Parathyroid adenoma (tissue), 2 donors: ENCODE measurements at regions not wholly inside any gene's neighbourhood (a gene's known extent, or its start where the extent isn't known, plus 50 kb on each side); places are given as distances from the start of the nearest gene placed in this dataset.

Experiments used
- H2AFZ ChIP-seq: fragments of 300-600 bp; sonication (generic); one replicate; pipeline ENCODE4 v1.7.0; 2017; ENCODE audit warnings: antibody characterized with exemption, mild to moderate bottlenecking
- H3K27ac ChIP-seq: fragments of 300-600 bp; sonication (generic); one replicate; pipeline ENCODE4 v1.7.0; 2017
- H3K27me3 ChIP-seq: fragments of 300-600 bp; sonication (generic); one replicate; pipeline ENCODE4 v1.7.0; 2017; ENCODE audit warnings: low read length; ENCODE audit not compliant: control insufficient read depth, insufficient read depth
- H3K36me3 ChIP-seq: fragments of 300-600 bp; sonication (generic); one replicate; pipeline ENCODE4 v1.7.0; 2017; ENCODE audit warnings: low read length; ENCODE audit not compliant: control insufficient read depth, insufficient read depth
- H3K4me1 ChIP-seq: fragments of 300-600 bp; sonication (generic); one replicate; pipeline ENCODE4 v1.7.0; 2017; ENCODE audit warnings: control low read depth
- H3K4me2 ChIP-seq: fragments of 300-600 bp; sonication (generic); one replicate; pipeline ENCODE4 v1.7.0; 2017; ENCODE audit warnings: low read length
- H3K4me3 ChIP-seq: fragments of 300-600 bp; sonication (generic); one replicate; pipeline ENCODE4 v1.7.0; 2017; ENCODE audit warnings: low read depth, low read length
- H3K79me2 ChIP-seq: fragments of 300-600 bp; sonication (generic); one replicate; pipeline ENCODE4 v1.7.0; 2017; ENCODE audit warnings: control low read depth
- H3K9ac ChIP-seq: fragments of 300-600 bp; sonication (generic); one replicate; pipeline ENCODE4 v1.7.0; 2017; ENCODE audit warnings: mild to moderate bottlenecking
- H3K9me3 ChIP-seq: fragments of 300-600 bp; sonication (generic); one replicate; pipeline ENCODE4 v1.7.0; 2017; ENCODE audit warnings: low read length; ENCODE audit not compliant: control insufficient read depth
- TF ChIP-seq, protein P1 (sequence below): fragments of 300-600 bp; sonication (generic); IDR thresholded peaks from one replicate; pipeline ENCODE4 v1.7.0; 2017; ENCODE audit warnings: antibody characterized with exemption, mild to moderate bottlenecking
- donor health status: primary hyperparathyroidism.

DNA sequence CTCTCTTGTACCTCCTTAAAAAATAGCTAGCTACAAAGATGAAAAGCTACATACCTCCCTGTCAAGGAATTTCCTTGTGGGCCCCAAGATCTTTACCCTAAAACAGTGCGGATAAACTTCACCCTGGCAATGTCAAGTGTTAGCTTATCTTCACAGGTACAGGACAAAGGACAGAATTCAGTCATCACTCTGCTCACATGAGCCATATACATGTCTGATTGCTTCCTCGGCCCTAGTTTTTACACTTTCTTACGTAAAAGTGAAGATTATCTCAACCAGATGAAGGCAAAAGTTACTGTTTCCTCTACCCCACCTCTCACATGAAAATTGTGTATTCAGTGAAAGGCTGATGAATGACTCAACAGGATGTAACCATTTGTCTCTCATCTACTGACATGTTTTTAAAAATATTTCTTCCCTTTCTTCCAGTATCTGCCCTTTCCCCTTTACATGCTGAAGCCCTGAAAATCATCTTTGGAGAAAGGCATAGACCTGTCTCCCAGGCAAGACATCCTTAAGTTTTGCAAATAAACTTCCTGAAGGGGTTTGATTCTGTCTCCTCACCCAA is 890.1 kb downstream of the GALC start:
- Histone ChIP-seq H3K79me2 (no peaks in the 10 kb centered on the region), H3K27ac (no peak overlapping the region), H2AFZ (no peak overlapping the region), H3K4me3 (no peak overlapping the region), H3K36me3 (no peaks in the 10 kb centered on the region), H3K27me3 (no peaks in the 10 kb centered on the region), H3K9ac (no peak overlapping the region), H3K4me2 (no peak overlapping the region), H3K9me3 (no peaks in the 10 kb centered on the region), H3K4me1 (no peaks in the 10 kb centered on the region)
- TF ChIP-seq, protein P1, sequence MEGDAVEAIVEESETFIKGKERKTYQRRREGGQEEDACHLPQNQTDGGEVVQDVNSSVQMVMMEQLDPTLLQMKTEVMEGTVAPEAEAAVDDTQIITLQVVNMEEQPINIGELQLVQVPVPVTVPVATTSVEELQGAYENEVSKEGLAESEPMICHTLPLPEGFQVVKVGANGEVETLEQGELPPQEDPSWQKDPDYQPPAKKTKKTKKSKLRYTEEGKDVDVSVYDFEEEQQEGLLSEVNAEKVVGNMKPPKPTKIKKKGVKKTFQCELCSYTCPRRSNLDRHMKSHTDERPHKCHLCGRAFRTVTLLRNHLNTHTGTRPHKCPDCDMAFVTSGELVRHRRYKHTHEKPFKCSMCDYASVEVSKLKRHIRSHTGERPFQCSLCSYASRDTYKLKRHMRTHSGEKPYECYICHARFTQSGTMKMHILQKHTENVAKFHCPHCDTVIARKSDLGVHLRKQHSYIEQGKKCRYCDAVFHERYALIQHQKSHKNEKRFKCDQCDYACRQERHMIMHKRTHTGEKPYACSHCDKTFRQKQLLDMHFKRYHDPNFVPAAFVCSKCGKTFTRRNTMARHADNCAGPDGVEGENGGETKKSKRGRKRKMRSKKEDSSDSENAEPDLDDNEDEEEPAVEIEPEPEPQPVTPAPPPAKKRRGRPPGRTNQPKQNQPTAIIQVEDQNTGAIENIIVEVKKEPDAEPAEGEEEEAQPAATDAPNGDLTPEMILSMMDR: no peak

DNA sequence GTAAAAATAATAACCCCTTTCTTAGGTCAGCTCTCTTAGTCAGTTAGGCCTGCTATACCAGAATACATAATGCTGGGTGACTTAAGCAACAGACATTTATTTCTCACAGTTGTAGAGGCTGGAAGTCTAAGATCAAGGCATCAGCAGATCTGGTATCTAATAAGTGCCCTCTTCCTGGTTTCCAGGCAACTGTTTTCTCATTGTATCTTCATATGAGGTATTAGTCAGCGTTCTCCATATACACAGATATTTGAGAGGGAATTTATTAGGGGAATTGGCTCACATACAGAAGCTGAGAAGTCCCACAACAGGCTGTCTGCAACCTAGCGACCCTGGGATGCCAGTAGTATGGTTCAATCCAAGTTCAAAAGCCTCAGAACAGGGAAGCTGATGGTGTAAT is 896.0 kb downstream of the GALC start:
- TF ChIP-seq, protein P1: no peak
- no peaks in the 10 kb centered on the region for H3K27me3 ChIP-seq
- H3K4me3 ChIP-seq: no peak overlapping the region
- no peaks in the 10 kb centered on the region for H3K36me3 ChIP-seq
- no peak overlapping the region for H3K27ac ChIP-seq
- no peak overlapping the region for H2AFZ ChIP-seq
- no peak overlapping the region for H3K4me2 ChIP-seq
- no peak overlapping the region for H3K9ac ChIP-seq
- H3K9me3 ChIP-seq: no peaks in the 10 kb centered on the region
- no peaks in the 10 kb centered on the region for H3K4me1 ChIP-seq
- no peaks in the 10 kb centered on the region for H3K79me2 ChIP-seq

GRCh38 chr14:87094913-87095312 is 898.1 kb downstream of the GALC start:
- H3K4me2 ChIP-seq: no peak overlapping the region
- H3K4me3 ChIP-seq: no peak overlapping the region
- H3K9me3 ChIP-seq: no peaks in the 10 kb centered on the region
- H2AFZ ChIP-seq: no peak overlapping the region
- no peak overlapping the region for H3K9ac ChIP-seq
- no peaks in the 10 kb centered on the region for H3K27me3 ChIP-seq
- H3K79me2 ChIP-seq: no peaks in the 10 kb centered on the region
- TF ChIP-seq, protein P1: no peak
- H3K4me1 ChIP-seq: no peaks in the 10 kb centered on the region
- H3K27ac ChIP-seq: no peak overlapping the region
- no peaks in the 10 kb centered on the region for H3K36me3 ChIP-seq

GRCh38 chr14:87088588-87088987 is 904.4 kb downstream of the GALC start:
- no peak overlapping the region for H3K9ac ChIP-seq
- H3K9me3 ChIP-seq: no peaks in the 10 kb centered on the region
- H3K79me2 ChIP-seq: no peaks in the 10 kb centered on the region
- no peak overlapping the region for H3K27ac ChIP-seq
- no peak overlapping the region for H3K4me2 ChIP-seq
- TF ChIP-seq, protein P1: no peak
- no peaks in the 10 kb centered on the region for H3K36me3 ChIP-seq
- H2AFZ ChIP-seq: no peak overlapping the region
- no peaks in the 10 kb centered on the region for H3K4me1 ChIP-seq
- no peak overlapping the region for H3K4me3 ChIP-seq
- H3K27me3 ChIP-seq: no peaks in the 10 kb centered on the region

DNA sequence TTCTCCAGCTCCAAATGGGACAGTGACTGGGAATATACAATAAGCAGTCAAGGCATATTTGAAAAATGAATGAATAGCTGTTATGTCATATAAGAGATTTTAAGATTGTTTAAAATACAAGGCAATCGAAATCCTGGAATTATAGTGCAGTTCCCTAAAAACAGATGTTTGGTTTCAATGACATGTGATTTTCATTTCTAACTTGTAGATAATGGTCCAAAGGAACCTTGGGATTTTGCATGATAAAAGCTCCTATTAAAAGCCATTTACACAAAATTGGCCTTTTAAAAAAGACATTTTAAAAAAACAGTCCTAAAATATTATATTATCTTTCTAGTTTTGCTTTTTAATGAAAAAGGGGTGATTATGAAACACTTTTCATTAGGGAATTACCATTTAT is 905.1 kb downstream of the GALC start:
- TF ChIP-seq, protein P1: no peak
- Histone ChIP-seq H3K27me3 (no peaks in the 10 kb centered on the region), H3K27ac (no peak overlapping the region), H3K79me2 (no peaks in the 10 kb centered on the region), H2AFZ (no peak overlapping the region), H3K4me1 (no peaks in the 10 kb centered on the region), H3K4me3 (no peak overlapping the region), H3K9ac (no peak overlapping the region), H3K4me2 (no peak overlapping the region), H3K36me3 (no peaks in the 10 kb centered on the region), H3K9me3 (no peaks in the 10 kb centered on the region)
